Left hindlimb (tissue), 1 donor: ENCODE measurements at regions not wholly inside any gene's neighbourhood (a gene's known extent, or its start where the extent isn't known, plus 50 kb on each side); places are given as distances from the start of the nearest gene placed in this dataset.

Experiments
- DNase-seq: peaks from one replicate; pipeline ENCODE4 v3.0.0-alpha.2; 2018

DNA sequence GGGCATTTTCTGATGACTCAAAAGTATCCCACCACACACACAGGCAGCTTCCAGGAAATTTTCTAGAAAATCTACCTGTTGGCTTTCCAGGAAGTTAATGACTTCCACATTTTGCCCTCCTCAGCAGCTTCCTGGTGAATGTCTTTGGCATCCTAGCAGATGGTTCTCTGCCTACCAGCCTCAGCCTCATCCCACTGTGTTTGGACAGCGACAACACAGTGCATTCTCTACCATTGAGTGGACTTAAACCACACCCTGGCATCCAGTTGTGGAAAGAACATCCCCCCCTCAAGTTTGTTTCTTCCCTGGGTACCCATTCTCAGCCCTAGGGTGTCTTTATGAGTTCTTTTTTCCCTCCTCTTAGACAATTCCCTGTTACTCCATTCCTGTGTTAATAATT lies 50.8 kb upstream of the GADL1 start:
- no peak for DNase-seq

DNA sequence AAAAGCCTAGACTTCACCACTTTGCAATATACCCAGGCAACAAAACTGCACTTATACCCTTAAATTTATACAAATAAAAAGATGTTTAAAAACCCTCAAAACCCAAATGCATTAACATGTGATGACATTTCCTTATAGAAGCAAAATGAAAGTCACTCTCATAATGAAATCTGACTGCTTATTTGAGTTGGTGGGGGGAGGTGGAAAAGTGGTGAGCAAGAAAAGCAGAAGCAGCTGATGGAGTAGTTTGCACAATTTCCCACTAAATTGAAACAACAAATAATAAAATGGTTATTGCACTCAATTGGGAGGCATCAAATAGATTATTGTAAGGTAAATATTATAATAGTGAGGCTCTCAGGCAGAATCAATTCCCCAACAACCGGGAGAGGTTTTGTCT lies 54.0 kb upstream of the GADL1 start:
- no peak for DNase-seq

DNA sequence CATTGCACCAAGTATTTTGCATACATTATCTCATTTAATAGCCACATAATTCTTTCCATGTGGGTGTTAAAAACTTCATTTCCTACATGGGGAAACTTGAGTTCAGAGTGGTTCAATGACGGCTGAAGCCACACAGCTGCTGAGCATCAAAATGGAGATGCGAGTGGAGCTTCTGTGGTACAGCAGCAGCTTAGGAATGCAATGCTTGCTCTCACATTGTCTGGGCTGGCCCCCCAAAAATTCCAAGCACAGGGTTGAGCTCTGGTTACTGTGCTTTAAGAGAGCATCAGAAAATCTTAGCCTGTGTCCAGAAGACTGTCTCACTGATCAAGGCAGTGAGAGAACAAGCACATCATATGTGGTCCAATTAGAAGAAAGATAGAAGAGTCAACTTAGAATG lies 57.4 kb upstream of the GADL1 start:
- no peak for DNase-seq

DNA sequence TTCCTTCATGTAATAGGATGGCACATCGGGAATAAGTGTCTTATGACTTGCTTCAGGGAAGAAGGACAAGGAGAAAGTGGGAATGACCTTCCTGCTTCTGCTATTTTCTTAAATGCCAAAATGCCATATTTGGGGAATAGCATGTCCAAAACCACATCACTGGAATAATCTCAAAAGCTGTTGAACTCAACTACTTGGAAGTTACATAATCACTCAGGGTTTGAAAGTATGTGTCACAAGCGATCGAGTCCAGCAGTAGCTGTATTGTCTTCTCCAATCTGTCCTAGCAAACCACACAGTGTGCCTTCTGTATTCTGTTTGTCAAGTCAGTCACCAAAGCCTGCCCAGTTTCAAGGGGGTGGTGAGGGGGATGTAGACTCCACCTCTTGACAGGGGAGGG lies 58.3 kb upstream of the GADL1 start:
- no peak for DNase-seq

DNA sequence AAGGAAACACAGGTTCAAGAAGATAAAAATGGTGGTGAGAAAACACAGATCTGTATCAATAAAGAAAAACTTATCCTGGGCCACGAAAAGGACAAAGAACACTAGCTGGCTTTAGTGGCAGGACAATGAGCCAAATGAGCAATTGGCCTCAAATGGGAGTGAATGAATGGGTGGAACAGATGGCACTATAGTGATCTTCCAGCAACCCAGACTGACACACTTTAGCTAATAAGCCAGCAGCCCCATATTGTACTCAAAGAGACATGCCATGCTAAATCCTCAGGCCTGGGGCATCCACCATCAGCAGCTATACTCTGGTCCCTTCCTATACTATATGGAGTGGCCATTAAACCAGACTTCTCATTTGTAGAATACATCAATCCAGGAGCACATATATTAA lies 60.0 kb upstream of the GADL1 start:
- no peak for DNase-seq

DNA sequence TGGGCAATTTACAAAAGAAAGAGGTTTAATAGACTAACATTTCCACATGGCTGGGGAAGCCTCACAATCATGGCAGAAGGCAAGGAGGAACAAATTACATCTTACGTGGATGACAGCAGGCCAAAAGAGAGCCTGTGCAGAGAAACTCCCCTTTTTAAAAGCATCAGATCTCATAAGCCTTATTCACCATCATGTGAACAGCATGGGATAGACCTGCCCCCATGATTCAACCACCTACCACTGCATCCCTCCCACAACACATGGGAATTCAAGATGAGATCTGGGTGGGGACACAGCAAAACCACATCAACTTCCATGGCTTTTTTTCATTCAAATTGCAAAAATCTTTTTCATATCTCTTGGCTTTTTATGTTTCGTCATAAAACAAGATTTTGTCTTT lies 67.6 kb upstream of the GADL1 start:
- DNase-seq, result no peak

DNA sequence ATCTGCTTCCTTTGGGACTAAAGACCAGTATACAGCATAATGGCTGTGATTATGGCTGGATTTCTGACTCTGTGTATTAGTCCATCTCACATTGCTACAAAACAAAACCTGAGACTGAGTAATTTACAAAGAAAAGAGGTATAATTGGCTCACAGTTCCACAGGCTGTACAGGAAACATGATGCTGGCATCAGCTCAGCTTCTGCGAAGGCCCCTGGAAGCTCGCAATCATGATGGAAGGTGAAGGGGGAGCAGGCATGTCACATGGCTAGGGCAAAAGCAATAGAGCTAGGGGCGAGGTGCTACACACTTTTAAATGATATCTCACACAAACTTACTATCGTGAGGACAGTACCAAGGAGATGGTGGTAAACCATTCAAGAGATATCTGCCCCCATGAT lies 68.0 kb upstream of the GADL1 start:
- DNase-seq, result no peak

DNA sequence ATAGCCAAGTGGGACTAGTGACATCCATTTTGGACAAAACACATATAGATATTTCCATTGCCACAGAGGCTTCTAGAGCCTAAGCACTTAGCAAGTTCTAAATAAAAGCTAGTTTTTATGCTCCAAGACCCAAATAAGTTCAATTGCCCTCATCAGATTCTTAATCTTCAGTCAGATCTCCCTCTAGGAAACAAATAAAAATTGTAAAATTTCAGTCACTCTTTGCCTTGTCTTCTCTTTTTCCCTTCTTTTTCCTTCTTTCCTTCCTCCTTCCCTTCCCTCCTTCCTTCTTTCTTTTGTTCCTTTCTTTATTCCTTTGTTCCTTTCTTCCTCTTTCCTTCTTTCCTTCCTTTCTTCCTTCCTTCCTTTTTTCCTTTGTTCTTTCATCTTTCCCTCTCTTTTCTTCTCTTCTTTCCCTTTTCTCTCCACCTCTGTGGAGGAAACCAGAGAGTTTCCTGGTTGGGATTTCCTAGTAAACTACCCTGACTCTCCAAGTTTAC lies 68.8 kb upstream of the GADL1 start:
- no peak for DNase-seq

DNA sequence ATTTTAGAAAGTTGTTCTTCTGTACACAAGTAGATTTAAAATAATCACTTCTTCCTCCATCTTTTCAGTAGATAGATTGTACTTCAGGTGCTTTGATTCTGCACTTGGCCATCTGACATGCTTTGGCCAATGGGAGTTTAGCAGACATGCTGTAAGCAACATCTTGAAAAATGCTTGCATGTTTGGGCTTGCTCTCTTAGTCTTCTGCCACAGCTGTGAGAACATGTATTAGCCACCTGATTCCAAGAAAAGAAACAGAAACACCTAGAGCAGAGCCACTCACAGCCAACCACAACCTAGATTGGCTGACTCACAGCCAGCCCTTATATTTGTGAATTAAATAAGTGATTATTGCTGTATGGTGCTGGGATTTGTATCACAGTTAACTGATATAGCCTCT lies 70.2 kb upstream of the GADL1 start:
- no peak for DNase-seq

DNA sequence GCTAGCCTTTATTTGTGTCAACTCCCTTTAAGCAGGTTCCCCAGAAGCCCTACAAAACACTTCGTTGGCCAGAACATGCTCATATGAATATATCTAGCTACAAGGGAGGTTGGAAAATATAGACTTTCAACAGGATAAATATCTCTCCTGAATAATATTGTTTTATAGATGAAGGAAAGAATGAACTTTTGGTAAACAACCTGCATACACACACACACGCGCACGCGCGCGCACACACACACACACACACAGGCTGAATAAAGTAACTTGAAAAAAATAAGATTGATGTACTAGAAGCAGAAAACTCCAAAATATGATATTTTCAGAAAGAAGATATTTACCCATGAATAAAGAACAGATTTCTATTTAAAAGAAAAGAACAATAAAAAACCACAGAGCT lies 72.4 kb upstream of the GADL1 start:
- no peak for DNase-seq

DNA sequence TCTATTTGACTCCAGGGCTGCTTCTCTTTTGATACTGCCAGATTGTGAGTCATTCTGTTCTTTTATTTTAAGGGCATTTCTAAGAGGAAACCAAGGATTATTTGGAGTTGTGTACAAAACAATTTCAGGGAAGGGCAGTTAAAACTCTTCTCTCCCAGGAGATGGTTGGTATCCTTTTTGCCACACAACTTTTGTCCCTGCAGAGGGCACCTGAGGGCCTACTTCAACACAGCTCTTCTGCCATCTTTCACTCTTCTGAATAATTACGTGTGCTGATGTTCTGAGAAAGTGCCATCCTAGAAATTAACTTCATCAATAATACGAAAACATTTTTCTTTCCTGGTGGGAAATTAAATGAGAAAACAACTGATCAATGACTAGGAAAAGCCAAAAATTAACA lies 75.7 kb upstream of the GADL1 start:
- no peak for DNase-seq

DNA sequence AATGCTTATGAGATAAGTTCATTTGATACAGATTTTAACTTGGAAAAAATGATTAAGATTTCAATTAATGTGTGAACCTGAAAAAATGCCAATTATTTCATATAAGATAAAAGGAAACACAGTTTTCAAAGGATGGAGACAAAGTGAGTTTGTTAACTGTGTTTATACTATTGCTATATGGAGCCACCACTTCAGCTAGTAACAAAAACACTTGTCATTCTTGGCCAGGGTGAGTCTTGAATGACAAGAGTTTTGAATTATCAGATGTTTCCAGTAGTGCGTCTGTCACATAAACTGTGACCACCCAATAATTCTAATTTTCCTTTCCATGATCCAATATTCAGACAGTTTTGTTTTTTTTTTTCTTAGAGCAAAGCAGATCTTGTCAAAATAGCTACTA lies 78.0 kb upstream of the GADL1 start:
- no peak for DNase-seq

DNA sequence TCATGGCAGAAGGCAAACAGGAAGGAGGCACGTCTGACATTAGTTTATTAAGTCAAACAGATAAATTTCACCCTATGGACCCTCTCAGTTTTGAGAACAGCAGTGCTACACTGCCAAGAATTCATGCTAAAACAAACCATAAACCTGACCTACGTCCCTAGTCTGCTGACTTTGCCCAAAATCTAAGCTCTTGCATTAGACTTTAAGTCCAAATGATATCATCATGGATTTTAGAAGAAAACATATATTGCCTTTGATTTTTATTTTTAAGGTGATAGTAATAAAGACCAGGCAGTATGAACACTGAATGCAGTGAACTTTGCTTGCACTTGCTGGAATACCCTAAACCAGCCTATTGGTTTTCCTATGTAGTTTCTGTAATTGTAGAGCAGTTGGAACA lies 79.6 kb upstream of the GADL1 start:
- no peak for DNase-seq

DNA sequence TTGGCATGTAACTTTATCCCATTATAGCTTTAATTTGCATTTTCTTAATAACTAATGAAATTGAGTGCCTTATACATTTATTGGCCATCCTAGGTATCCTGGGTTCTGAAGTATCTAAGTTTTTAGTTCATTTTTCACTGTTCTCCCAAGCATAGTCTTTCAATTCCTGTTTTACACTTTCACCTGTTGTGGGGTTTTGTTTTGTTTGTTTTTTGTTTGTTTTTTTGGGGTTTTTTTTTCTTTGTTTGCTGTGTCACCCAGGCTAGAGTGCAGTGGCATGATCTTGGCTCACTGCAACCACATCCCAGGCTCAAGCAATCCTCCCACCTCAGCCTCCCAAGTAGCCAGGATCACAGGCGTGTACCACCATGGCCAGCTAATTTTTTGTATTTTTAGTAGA lies 83.1 kb upstream of the GADL1 start:
- no peak for DNase-seq

DNA sequence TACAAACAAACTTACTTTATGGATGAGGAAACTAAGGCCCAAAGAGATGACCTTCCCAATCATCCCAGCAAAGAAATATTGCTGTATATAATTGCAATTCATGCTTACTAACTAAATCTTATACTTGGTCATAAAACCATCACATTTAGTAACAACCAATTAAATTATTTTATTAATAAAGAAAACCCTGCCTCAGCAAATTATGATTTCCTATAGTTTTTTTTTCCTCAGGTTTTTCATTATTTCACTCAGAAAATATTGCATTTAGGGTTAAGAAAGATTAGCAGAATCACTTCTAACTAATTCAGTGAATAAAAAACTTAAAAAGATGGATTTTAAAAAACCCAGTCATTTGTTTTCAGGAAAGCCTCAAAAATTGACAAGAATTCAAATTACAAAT lies 86.5 kb upstream of the GADL1 start:
- DNase-seq, result no peak

DNA sequence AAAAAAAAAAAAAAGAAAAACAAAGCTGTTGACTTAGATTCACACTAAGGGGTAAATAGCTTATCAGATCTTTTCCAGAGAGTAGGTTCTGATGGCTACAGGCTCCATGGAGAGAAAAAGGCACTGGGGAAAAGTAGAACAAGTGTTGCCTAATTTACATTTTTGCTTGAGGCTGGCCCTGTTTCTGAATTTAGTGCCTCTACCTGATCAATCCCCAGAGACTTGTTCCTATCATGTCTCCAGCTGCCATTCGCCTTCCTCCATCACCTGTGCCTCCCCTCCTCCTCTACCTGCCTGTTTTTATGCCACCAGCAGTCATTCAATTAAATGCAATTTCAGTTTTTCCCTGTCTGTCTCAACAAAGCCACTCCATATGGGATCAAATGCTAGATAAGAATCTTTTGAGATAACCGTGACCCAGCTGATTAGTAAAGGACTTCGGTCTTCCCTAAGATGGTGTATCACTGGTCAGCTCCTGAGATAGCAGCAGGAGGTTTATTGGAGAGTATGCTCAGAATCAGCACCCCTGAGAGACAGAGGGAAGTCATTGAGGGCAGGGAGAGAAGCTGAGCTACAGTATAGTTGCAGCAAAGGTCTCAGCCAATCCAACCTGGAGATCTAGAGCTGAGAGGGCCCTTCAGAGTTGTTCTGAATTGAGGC lies 88.1 kb upstream of the GADL1 start:
- no peak for DNase-seq

DNA sequence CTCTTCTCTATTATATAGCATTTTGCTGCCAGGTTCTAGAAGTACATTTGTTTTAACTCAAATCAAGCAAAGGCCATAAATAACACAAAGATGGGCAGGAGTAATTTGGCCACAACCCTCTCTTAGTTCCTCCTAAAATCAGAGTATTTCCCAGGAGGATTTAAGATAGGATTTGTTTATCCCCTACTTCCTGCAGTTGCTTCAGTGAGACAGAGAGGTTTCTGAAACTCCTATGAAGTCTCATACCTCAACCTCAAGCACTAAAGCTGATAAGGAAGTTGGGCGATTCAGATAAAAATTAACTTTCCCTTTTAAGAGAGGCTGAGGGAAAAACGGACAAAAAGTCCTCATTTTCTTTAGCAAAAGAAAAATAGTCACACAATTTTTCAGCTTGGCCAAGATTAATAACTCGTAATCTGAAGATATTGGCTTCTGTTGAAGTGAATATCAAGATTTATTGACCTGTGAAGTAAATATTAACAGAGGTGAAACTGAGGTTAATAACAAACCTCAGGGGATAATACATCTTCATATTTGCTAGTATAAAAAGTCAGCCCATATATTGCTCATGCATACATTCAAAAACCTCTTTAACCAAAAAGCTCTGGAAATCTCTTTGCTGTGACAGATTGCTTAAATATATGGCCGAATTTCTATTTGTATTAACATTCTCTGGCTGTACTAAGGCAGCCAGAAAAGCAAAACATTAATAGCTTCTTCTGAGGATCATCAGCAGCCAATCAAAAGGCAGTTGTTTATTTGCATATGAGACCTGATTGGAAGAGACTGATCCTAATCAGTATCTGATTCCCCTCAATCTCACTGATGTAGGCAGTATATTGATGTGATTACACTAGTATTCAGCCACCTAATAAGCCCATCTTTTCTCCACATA lies 90.6 kb upstream of the GADL1 start:
- no peak for DNase-seq

DNA sequence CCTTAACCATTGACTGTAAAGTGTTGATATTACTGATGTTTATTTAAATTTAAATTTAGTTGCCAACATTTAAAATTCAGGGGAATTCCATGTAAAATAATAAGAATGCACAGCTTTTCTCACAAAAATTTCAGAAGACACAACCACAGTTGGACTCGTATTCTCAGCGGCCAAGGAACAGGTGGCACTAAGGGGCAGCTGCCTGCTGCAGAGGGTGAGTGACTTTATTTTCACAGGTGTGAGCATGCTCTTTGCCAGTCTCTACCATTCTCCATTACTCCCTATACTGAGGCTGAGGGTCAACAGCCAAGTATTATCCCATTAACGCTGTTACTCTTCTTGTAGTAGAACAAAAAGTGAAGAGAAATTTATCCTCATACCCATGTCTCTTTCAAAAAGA lies 92.1 kb upstream of the GADL1 start:
- no peak for DNase-seq

DNA sequence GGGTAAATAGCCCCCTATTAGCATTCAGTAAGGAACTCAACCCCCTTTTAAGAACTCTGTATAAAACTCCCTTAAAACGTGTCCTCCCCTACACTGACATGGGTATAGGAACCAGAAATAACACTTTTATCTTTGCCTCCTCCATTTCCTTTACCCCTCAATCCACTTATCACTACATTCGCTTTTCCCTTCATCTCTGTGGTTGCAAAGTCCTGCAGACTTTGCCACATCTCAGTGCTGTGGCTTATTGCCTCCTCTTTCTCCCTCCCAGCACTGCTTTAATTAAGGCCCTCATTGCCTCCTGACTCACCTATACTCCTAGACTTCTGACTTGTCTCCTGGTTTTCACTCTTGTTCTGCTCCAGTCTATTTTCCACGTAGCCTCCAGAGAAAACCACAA lies 94.3 kb upstream of the GADL1 start:
- DNase-seq, result no peak

DNA sequence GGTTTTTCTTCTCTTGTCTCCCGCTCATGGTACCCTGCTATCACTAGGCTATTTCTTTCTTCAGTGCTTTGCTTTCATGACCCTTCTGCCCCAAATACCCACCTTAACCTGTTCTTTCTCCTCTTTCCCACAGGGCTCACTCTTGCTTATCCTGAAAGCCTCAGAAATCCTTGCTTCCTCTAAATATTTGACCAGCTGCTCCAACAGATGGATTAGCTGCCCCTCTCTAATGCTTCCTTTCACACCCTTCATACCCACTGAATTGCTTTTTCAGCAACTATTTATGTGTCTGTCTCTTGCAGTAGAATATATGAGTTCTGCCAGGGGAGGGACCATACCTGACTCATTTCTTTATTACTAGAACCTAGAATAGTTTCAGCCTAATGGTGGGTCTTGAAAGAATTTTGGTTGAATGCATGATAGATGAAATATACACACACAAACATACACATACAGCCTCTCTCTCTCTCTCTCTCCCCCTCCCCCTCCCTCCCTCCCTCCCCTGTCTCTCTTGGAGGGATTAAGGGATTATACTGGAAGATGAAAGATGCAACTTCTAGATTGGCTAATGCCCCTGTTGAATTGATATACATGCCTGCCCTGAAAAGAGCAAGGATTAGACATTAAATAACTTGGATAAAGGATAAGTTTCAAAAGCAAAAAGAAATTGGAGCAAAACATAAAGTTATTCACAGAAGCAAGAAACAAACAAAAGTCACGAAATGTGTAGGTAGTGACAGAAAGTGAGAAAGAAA lies 95.0 kb upstream of the GADL1 start:
- no peak for DNase-seq

DNA sequence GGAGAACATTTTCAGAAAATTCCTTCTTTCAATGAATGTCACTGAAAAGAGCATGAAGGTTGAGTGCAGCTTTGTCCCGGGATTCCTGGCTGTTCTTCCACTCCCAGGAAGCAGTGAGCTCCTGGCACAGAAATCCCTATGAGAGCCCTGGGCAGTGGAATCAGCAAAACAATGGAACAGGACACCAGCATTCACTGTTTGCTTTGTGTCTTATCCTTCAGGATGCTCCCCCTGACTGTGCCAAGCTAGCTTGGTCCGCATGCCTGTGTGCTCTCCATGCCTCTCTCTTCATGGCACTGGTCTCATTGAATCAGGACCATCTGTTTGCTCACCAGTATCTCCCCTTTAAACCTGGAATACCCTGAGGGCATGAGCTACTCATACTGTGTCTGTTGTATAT lies 102.0 kb upstream of the GADL1 start:
- no peak for DNase-seq

DNA sequence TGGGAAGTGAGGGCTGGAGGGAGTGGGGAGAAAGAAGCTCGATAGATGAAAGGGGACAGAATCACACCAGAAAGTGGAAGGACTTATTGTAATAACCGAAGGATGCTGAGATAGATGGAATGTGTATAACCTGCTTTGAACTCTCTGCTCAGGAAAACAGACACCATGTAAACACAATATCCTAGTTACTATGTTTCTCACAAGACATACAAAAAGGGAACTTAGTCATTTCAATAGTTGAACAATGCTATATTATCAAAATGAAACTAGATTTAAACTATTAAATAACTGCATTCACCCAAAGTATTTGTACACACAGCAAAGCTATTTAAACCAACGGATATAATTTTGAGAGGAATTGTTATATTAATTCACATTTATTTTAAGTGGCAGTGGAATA lies 108.3 kb upstream of the GADL1 start:
- no peak for DNase-seq

DNA sequence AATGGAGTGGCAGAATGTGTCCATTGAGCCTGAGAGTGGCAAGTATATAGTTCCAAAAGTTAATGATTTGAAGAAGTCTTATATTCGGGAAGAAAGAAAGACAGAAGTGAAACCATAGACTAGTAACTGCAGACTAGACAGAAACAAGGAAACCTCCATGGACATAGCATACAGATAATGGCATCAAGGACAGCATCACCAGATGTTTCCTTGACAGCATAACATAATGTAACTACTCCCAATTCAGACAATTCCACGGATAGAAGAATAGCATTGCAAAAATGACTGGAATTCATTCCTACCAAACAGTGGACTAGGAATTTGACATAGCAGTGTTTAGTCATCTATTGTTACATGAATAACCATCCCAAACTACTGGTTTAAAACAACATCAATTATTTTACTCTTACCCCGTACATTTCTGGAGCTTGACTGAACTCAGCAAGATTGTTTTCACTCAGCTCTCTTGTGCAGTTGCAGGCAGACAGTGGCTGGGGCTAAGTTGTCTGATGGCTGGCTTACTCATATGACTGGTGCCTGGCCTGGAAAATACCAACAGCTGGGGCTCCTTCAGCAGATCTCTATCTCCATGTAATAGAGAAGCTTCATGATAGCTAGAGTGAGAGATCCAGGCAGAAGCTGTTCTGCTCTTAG lies 109.7 kb upstream of the GADL1 start:
- peak; percentile 36 for DNase-seq
